Thymus (tissue), 11 donors: ENCODE measurements at regions not wholly inside any gene's neighbourhood (a gene's known extent, or its start where the extent isn't known, plus 50 kb on each side); places are given as distances from the start of the nearest gene placed in this dataset.

ENCODE experiments used
- DNase-seq, 9 donors: peaks; one replicate each; pipeline ENCODE4 v3.0.0-alpha.2; 2013; ENCODE audit warnings: low spot score in 9 of 9, low read depth in 6 of 9, missing footprints in 1 of 9
- H3K27ac ChIP-seq, 2 donors: one replicate each; pipeline ENCODE4 v1.5.1; 2013; ENCODE audit warnings: control low read depth in 1 of 2, low read depth in 1 of 2, low read length in 1 of 2, mild to moderate bottlenecking in 1 of 2, moderate library complexity in 1 of 2
- H3K27me3 ChIP-seq, 2 donors: one replicate each; pipeline ENCODE4 v1.5.1; 2013; ENCODE audit warnings: low read length in 1 of 2; ENCODE audit not compliant: control insufficient read depth in 2 of 2, insufficient read depth in 1 of 2
- H3K36me3 ChIP-seq, 2 donors: one replicate each; pipeline ENCODE4 v1.5.1; 2013; ENCODE audit warnings: low read length in 1 of 2, mild to moderate bottlenecking in 1 of 2, moderate library complexity in 1 of 2; ENCODE audit not compliant: control insufficient read depth in 2 of 2, insufficient read depth in 2 of 2
- H3K4me1 ChIP-seq, 2 donors: one replicate each; pipeline ENCODE4 v1.5.1; 2013; ENCODE audit warnings: low read length in 2 of 2; ENCODE audit not compliant: control insufficient read depth in 2 of 2, insufficient read depth in 2 of 2
- H3K4me3 ChIP-seq, 2 donors: one replicate each; pipeline ENCODE4 v1.5.1; 2013; ENCODE audit warnings: low read length in 2 of 2, control low read depth in 1 of 2, mild to moderate bottlenecking in 1 of 2
- H3K9me3 ChIP-seq, 2 donors: one replicate each; pipeline ENCODE4 v1.5.1; 2013; ENCODE audit warnings: low read length in 1 of 2, mild to moderate bottlenecking in 1 of 2; ENCODE audit not compliant: control insufficient read depth in 2 of 2, insufficient read depth in 1 of 2
- WGBS: extraction: QIAGEN DNeasy Blood & Tissue Kit; methylation state at CpG from one replicate; pipeline ENCODE4 v1.1.7; 2013; 5-methylcytosine and 5-hydroxymethylcytosine counted together
- donor health status: healthy.

GRCh38 chr16:85497622-85498314, 115.4 kb upstream of the GSE1 start:
- Histone ChIP-seq H3K4me3 (no peak overlapping the region), H3K9me3 (peaks cover 0 to 8% of the 10 kb centered on the region in 2 donors), H3K27ac (no peak overlapping the region), H3K4me1 (peaks cover 15 to 47% of the 10 kb centered on the region in 2 donors), H3K27me3 (no peaks in the 10 kb centered on the region), H3K36me3 (peaks cover 0 to 9% of the 10 kb centered on the region in 2 donors)
- DNase-seq = no peak
- WGBS = 83% methylated on average over 17 of the region's 17 CpGs

GRCh38 chr16:85498607-85499006, 114.5 kb upstream of the GSE1 start:
- 8% methylated on average over 8 of the region's 8 CpGs for WGBS
- Histone ChIP-seq H3K27me3 (no peaks in the 10 kb centered on the region), H3K4me3 (no peak overlapping the region), H3K36me3 (peaks cover 0 to 9% of the 10 kb centered on the region in 2 donors), H3K4me1 (peaks cover 11 to 40% of the 10 kb centered on the region in 2 donors), H3K27ac (peak overlapping the region in 1 of 2 donors; percentile 87), H3K9me3 (peaks cover 0 to 8% of the 10 kb centered on the region in 2 donors)
- DNase-seq = peak in 8 of 9 donors; percentile 42 to 89 (median 66)

DNA sequence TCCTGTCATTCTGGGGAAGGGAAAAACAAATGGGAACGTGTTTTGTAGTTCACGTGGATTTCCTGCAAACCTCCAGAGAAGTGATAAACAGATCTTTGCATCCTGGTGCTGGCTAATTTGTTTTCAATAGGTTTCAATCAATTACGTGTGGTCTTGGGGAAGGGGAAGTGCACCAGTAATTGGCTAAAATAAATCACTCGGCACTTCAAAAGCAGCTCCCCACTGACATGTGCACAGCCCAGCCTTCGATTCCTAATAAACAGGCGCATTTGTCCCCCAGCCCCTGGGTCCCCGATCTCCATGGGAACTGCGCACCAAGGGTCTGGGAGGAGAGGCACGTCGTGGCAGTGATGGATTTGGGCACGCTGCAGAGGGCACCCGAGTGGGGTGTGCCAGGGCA, 112.9 kb upstream of the GSE1 start:
- 95% methylated on average over 12 of the region's 12 CpGs for WGBS
- Histone ChIP-seq H3K4me1 (peaks cover 11 to 35% of the 10 kb centered on the region in 2 donors), H3K27me3 (no peaks in the 10 kb centered on the region), H3K36me3 (peaks cover 0 to 13% of the 10 kb centered on the region in 2 donors), H3K9me3 (peaks cover 0 to 8% of the 10 kb centered on the region in 2 donors), H3K27ac (no peak overlapping the region), H3K4me3 (no peak overlapping the region)
- no peak for DNase-seq

DNA sequence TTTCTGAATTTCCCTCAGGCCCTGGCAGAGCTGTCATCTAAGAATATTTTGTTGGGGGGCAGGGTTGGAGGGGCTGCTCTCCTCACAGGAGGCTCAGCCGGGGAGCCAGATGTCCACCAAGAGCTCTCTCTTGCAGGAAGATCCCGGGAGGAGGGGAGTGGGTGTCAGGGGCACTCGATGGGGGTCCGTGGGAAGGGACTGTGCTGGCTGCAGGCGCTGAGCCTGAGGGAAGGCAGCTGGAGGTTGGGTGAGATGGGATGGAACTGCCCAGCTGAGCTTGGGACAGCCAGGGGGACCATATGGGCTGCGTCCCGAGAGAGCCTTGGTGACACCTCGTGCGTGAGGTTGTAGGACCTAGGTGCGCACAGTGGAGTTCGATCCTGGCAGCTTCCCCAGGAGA, 111.2 kb upstream of the GSE1 start:
- no peaks in the 10 kb centered on the region for H3K27me3 ChIP-seq
- peaks cover 0 to 8% of the 10 kb centered on the region in 2 donors for H3K9me3 ChIP-seq
- peaks cover 11 to 33% of the 10 kb centered on the region in 2 donors for H3K4me1 ChIP-seq
- H3K4me3 ChIP-seq = no peak overlapping the region
- no peak for DNase-seq
- H3K27ac ChIP-seq = no peak overlapping the region
- peaks cover 0 to 23% of the 10 kb centered on the region in 2 donors for H3K36me3 ChIP-seq
- 98% methylated on average over 11 of the region's 11 CpGs for WGBS

DNA sequence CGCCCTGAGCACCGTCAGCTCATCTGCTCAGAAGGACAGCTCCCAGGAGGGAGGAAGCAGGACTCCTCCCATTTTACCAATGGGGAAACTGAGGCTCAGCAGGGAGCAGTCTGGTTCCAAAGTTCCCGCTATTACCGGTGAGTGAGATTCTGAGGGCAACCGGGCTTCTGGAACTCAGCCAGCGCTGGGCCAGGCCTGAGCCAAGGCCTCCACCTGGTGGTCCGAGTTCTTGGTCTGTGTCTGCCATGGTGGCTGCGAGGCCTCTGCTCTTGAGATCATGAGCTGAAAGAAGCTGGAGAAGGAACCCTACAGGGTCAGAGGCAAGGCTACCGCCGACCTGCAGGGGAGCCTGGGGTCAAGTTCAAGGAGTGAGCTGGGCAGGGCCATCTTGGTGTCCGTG, 110.8 kb upstream of the GSE1 start:
- Histone ChIP-seq H3K27ac (no peak overlapping the region), H3K9me3 (peaks cover 0 to 8% of the 10 kb centered on the region in 2 donors), H3K4me1 (peaks cover 11 to 30% of the 10 kb centered on the region in 2 donors), H3K27me3 (no peaks in the 10 kb centered on the region), H3K4me3 (no peak overlapping the region), H3K36me3 (peaks cover 0 to 23% of the 10 kb centered on the region in 2 donors)
- 97% methylated on average over 11 of the region's 11 CpGs for WGBS
- DNase-seq = no peak

GRCh38 chr16:85503679-85504231, 109.4 kb upstream of the GSE1 start:
- H3K4me1 ChIP-seq = peaks cover 0 to 17% of the 10 kb centered on the region in 2 donors
- peaks cover 0 to 23% of the 10 kb centered on the region in 2 donors for H3K36me3 ChIP-seq
- WGBS = 96% methylated on average over 26 of the region's 26 CpGs
- peaks cover 0 to 5% of the 10 kb centered on the region in 2 donors for H3K9me3 ChIP-seq
- no peak for DNase-seq
- H3K27ac ChIP-seq = no peak overlapping the region
- H3K4me3 ChIP-seq = no peak overlapping the region
- no peaks in the 10 kb centered on the region for H3K27me3 ChIP-seq

DNA sequence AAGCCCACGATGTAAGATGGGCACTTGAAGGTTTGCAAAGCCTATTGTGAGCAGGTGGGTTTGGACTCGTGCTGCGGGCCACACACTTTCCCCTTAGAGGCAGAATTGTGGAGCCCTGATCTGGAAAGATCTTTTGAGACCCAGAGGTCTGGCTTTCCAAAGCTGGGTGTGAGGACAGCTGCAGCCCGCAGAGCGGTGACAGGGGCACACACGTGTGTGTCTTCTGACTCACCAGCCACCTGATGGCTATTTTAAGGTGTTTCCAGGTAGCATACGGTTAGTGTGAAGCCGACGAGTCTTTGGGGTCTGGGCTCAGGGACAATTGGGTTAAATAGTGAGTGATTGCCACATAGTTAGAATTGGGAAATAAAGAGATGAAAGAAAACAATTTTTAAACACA, 108.9 kb upstream of the GSE1 start:
- 95% methylated on average over 9 of the region's 9 CpGs for WGBS
- no peak overlapping the region for H3K4me3 ChIP-seq

GRCh38 chr16:85505794-85506634, 107.1 kb upstream of the GSE1 start:
- Histone ChIP-seq H3K27me3 (no peaks in the 10 kb centered on the region), H3K4me1 (peaks cover 10 to 24% of the 10 kb centered on the region in 2 donors), H3K4me3 (no peak overlapping the region), H3K9me3 (no peaks in the 10 kb centered on the region), H3K27ac (no peak overlapping the region), H3K36me3 (peaks cover 0 to 20% of the 10 kb centered on the region in 2 donors)
- DNase-seq = no peak
- whole genome bisulfite sequencing = 96% methylated on average over 20 of the region's 20 CpGs

More for the DNA sequence above, 108.9 kb upstream of the GSE1 start:
- Histone ChIP-seq H3K9me3 (no peaks in the 10 kb centered on the region), H3K4me1 (peaks cover 0 to 18% of the 10 kb centered on the region in 2 donors), H3K36me3 (peaks cover 0 to 23% of the 10 kb centered on the region in 2 donors), H3K27ac (no peak overlapping the region), H3K27me3 (no peaks in the 10 kb centered on the region)
- no peak for DNase-seq

GRCh38 chr16:85506635-85506911, 106.5 kb upstream of the GSE1 start:
- H3K27ac ChIP-seq = no peak overlapping the region
- WGBS = 99% methylated on average over 8 of the region's 8 CpGs
- H3K36me3 ChIP-seq = peaks cover 0 to 20% of the 10 kb centered on the region in 2 donors
- no peaks in the 10 kb centered on the region for H3K9me3 ChIP-seq
- no peaks in the 10 kb centered on the region for H3K27me3 ChIP-seq
- no peak overlapping the region for H3K4me3 ChIP-seq
- no peak for DNase-seq
- peaks cover 12 to 29% of the 10 kb centered on the region in 2 donors for H3K4me1 ChIP-seq
